WTC11 (cell line): ENCODE measurements at regions not wholly inside any gene's neighbourhood (a gene's known extent, or its start where the extent isn't known, plus 50 kb on each side); places are given as distances from the start of the nearest gene placed in this dataset.

ENCODE experiments used
- ELF4 ChIP-seq: sonication (generic); formaldehyde crosslinking; IDR thresholded peaks from 2 replicates; pipeline ENCODE4 v1.8.1; 2022; ENCODE audit warnings: low read depth, mild to moderate bottlenecking, moderate library complexity, missing genetic modification reagents
- PREB ChIP-seq: sonication (generic); formaldehyde crosslinking; IDR thresholded peaks from 2 replicates; pipeline ENCODE4 v1.8.1; 2022; ENCODE audit warnings: mild to moderate bottlenecking, missing genetic modification reagents, moderate library complexity, borderline replicate concordance
- PRRX2 ChIP-seq: fragments of 250-450 bp; sonication (Bioruptor Pico); IDR thresholded peaks from 2 replicates; pipeline ENCODE4 v1.8.0; 2021; ENCODE audit warnings: mild to moderate bottlenecking

DNA sequence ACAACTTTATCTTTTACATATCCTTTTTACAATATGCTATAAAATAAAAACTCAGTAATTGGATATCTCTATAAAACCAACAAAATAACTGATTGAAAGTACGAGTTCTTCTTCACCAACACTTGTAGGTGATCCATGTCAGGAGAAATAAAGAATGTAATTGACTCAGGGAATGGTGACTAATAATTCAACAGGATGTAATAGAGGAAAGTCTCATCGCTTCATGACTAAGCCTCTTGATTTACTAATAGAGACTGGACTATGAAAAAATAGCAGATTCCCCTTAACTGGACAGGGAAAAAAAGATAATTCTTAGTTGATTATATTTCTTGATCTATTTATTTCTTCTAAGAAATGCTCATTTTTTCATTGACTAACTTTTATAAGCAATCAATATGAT lies 507.7 kb upstream of the PTGER4 start:
- TF ChIP-seq PRRX2 (CRISPR knock-in tag), result no peak
- TF ChIP-seq PREB, result no peak
- TF ChIP-seq ELF4 (CRISPR knock-in tag), result no peak
